ENCODE measurements at regions not wholly inside any gene's neighbourhood (a gene's known extent, or its start where the extent isn't known, plus 50 kb on each side); places are given as distances from the start of the nearest gene placed in this dataset.

DNA sequence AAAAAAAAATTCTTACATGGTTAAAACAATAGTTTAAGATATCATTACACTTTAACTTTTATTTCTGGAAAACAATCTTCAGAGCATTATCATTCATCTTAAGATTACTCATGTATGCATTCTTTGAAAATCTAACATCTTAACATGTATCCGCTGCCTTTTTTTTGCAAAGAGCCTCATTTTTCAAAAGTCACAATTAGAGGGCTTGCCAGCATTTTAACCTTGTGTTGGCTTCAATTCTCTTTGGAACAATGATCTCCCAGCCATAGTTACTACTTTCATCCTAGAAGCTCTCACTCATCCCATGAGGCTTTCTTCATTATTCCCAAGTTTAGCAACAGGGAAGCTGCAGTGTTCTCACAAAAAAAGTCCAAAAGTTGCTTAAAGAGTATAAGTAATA is 330.8 kb downstream of the BCKDHB start:
- ChIA-PET POLR2A (no interaction called here), CTCF (interaction anchor here (0.6 kb wide), 1 partner anchor 237 kb away, joined by 4 read pairs; no protein-coding TSS in a partner anchor), SMC1A (ENCODE audit: uncharacterized antibody, unreplicated experiment) (interaction anchor here (1.0 kb wide), 1 partner anchor 333 kb away, joined by 3 read pairs; no protein-coding TSS in a partner anchor), RAD21 (ENCODE audit: unreplicated experiment) (no interaction called here)
- Histone ChIP-seq H3K36me3 (ENCODE audit: control insufficient read depth in 2 of 2, insufficient read depth in 2 of 2, low read length in 1 of 2) (no peaks in the 10 kb centered on the region), H3K4me1 (ENCODE audit: control insufficient read depth, insufficient read depth, low read length) (no peaks in the 10 kb centered on the region), H3K4me3 (no peak overlapping the region), H3K79me2 (ENCODE audit: control insufficient read depth, insufficient read depth, low read length) (no peaks in the 10 kb centered on the region), H3K4me2 (ENCODE audit: control insufficient read depth, insufficient read depth) (no peak overlapping the region), H3K9me3 (replicated peaks; ENCODE audit: control insufficient read depth, insufficient read depth, low read length) (no peaks in the 10 kb centered on the region), H3K27ac (ENCODE audit: control insufficient read depth, insufficient read depth) (no peak overlapping the region), H4K20me1 (ENCODE audit: control insufficient read depth, insufficient read depth) (no peaks in the 10 kb centered on the region), H2AFZ (ENCODE audit: control insufficient read depth, low read depth, low read length) (no peak overlapping the region), H3K9ac (ENCODE audit: control insufficient read depth, insufficient read depth, low read length) (no peak overlapping the region), H3K27me3 (replicated peaks in 1 of 2; ENCODE audit: control insufficient read depth in 2 of 2, insufficient read depth in 2 of 2, low read length in 1 of 2) (no peaks in the 10 kb centered on the region)
- DNase-seq (ENCODE audit: low read depth, low spot score) (no peak), FAIRE-seq (no peak), ATAC-seq (no peak)
- intact Hi-C loops (cut with micrococcal nuclease; ENCODE audit: unreplicated experiment) (no loop called here), in situ Hi-C loops (cut with MboI) (no loop called here)
- no peak for TF ChIP-seq STAT1 (conservative IDR thresholded peaks at IDR 0.05)
- TF ChIP-seq RELA (IDR thresholded peaks at IDR 0.05; ENCODE audit: borderline replicate concordance, partially characterized antibody) = no peak
- TF ChIP-seq EGR1 (IDR thresholded peaks at IDR 0.05; ENCODE audit: borderline replicate concordance in 1 of 2, low read depth in 2 of 2, low read length in 2 of 2) = no peak
- no peak for TF ChIP-seq SREBF2 (IDR thresholded peaks at IDR 0.05; ENCODE audit: low read length)
- TF ChIP-seq ATF7 (IDR thresholded peaks at IDR 0.05; ENCODE audit: low read depth) = no peak
- TF ChIP-seq SUPT20H (IDR thresholded peaks at IDR 0.05; ENCODE audit: borderline replicate concordance, control insufficient read depth, low read depth, low read length) = no peak
- TF ChIP-seq RCOR1 (conservative IDR thresholded peaks at IDR 0.05; ENCODE audit: low read depth, low read length) = no peak
- TF ChIP-seq, protein P1, sequence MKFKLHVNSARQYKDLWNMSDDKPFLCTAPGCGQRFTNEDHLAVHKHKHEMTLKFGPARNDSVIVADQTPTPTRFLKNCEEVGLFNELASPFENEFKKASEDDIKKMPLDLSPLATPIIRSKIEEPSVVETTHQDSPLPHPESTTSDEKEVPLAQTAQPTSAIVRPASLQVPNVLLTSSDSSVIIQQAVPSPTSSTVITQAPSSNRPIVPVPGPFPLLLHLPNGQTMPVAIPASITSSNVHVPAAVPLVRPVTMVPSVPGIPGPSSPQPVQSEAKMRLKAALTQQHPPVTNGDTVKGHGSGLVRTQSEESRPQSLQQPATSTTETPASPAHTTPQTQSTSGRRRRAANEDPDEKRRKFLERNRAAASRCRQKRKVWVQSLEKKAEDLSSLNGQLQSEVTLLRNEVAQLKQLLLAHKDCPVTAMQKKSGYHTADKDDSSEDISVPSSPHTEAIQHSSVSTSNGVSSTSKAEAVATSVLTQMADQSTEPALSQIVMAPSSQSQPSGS (IDR thresholded peaks at IDR 0.05; ENCODE audit: low read length) = no peak
- TF ChIP-seq, protein P2, sequence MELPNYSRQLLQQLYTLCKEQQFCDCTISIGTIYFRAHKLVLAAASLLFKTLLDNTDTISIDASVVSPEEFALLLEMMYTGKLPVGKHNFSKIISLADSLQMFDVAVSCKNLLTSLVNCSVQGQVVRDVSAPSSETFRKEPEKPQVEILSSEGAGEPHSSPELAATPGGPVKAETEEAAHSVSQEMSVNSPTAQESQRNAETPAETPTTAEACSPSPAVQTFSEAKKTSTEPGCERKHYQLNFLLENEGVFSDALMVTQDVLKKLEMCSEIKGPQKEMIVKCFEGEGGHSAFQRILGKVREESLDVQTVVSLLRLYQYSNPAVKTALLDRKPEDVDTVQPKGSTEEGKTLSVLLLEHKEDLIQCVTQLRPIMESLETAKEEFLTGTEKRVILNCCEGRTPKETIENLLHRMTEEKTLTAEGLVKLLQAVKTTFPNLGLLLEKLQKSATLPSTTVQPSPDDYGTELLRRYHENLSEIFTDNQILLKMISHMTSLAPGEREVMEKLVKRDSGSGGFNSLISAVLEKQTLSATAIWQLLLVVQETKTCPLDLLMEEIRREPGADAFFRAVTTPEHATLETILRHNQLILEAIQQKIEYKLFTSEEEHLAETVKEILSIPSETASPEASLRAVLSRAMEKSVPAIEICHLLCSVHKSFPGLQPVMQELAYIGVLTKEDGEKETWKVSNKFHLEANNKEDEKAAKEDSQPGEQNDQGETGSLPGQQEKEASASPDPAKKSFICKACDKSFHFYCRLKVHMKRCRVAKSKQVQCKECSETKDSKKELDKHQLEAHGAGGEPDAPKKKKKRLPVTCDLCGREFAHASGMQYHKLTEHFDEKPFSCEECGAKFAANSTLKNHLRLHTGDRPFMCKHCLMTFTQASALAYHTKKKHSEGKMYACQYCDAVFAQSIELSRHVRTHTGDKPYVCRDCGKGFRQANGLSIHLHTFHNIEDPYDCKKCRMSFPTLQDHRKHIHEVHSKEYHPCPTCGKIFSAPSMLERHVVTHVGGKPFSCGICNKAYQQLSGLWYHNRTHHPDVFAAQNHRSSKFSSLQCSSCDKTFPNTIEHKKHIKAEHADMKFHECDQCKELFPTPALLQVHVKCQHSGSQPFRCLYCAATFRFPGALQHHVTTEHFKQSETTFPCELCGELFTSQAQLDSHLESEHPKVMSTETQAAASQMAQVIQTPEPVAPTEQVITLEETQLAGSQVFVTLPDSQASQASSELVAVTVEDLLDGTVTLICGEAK (IDR thresholded peaks at IDR 0.05; ENCODE audit: borderline replicate concordance) = no peak
- TF ChIP-seq, protein P3, sequence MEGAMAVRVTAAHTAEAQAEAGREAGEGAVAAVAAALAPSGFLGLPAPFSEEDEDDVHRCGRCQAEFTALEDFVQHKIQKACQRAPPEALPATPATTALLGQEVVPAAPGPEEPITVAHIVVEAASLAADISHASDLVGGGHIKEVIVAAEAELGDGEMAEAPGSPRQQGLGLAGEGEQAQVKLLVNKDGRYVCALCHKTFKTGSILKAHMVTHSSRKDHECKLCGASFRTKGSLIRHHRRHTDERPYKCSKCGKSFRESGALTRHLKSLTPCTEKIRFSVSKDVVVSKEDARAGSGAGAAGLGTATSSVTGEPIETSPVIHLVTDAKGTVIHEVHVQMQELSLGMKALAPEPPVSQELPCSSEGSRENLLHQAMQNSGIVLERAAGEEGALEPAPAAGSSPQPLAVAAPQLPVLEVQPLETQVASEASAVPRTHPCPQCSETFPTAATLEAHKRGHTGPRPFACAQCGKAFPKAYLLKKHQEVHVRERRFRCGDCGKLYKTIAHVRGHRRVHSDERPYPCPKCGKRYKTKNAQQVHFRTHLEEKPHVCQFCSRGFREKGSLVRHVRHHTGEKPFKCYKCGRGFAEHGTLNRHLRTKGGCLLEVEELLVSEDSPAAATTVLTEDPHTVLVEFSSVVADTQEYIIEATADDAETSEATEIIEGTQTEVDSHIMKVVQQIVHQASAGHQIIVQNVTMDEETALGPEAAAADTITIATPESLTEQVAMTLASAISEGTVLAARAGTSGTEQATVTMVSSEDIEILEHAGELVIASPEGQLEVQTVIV (IDR thresholded peaks at IDR 0.05; ENCODE audit: borderline replicate concordance, partially characterized antibody) = no peak
- no TSS peak for BruUV-seq (replicated peaks)
- 50% methylated on average over 1 of the region's 1 CpG for WGBS (ENCODE audit: insufficient coverage, insufficient replicate concordance, low lambda C conversion rate, missing lambda C conversion rate)
